CD14-positive monocyte (primary cell): ENCODE measurements at regions not wholly inside any gene's neighbourhood (a gene's known extent, or its start where the extent isn't known, plus 50 kb on each side); places are given as distances from the start of the nearest gene placed in this dataset.

Experiments
- DNase-seq, 3 donors: peaks; one replicate each; pipeline ENCODE4 v3.0.0-alpha.2; 2011 to 2022
- H2AFZ ChIP-seq: 2 replicates; pipeline ENCODE4 v1.6.0; 2012; ENCODE audit warnings: mild to moderate bottlenecking, low read depth, low read length, inconsistent platforms; ENCODE audit not compliant: insufficient read depth, poor library complexity, severe bottlenecking
- H3K27ac ChIP-seq, 2 donors: 1 replicate in 1 of 2; 2 replicates in 1 of 2; pipeline ENCODE4 v1.5.1; 2012 to 2013; ENCODE audit warnings: low read length in 2 of 2, control low read depth in 1 of 2, inconsistent platforms in 1 of 2, low read depth in 1 of 2, mild to moderate bottlenecking in 1 of 2
- H3K27me3 ChIP-seq, 2 donors: one replicate each; pipeline versions ENCODE4 v1.6.0 to v1.6.1; 2011 to 2013; ENCODE audit warnings: low read length in 2 of 2; ENCODE audit not compliant: control insufficient read depth in 2 of 2, insufficient read depth in 2 of 2
- H3K36me3 ChIP-seq, 2 donors: replicated peaks in 1 of 2; 1 replicate in 1 of 2; 2 replicates in 1 of 2; pipeline versions ENCODE4 v1.5.1 to v1.6.1; 2012 to 2013; ENCODE audit warnings: low read length in 2 of 2, control low read depth in 1 of 2, inconsistent platforms in 1 of 2, mild to moderate bottlenecking in 1 of 2; ENCODE audit not compliant: insufficient read depth in 2 of 2, control insufficient read depth in 1 of 2
- H3K4me1 ChIP-seq, 2 donors: 1 replicate in 1 of 2; 2 replicates in 1 of 2; pipeline versions ENCODE4 v1.5.1 to v1.6.1; 2012 to 2013; ENCODE audit warnings: low read length in 2 of 2, control low read depth in 1 of 2, inconsistent platforms in 1 of 2, mild to moderate bottlenecking in 1 of 2, moderate library complexity in 1 of 2; ENCODE audit not compliant: insufficient read depth in 2 of 2, control insufficient read depth in 1 of 2
- H3K4me2 ChIP-seq: replicated peaks from 2 replicates; pipeline ENCODE3; 2012; ENCODE audit warnings: low read length, moderate library complexity, mild to moderate bottlenecking; ENCODE audit not compliant: poor library complexity, severe bottlenecking; ENCODE audit errors: extremely low read depth
- H3K4me3 ChIP-seq, 3 experiments: fragments of 200-600 bp in 1 of 3; sonication (generic) in 1 of 3; replicated peaks in 1 of 3; 1 replicate in 2 of 3; 2 replicates in 1 of 3; pipeline ENCODE4 v1.5.1; 2011 to 2013; ENCODE audit warnings: low read length in 3 of 3, mild to moderate bottlenecking in 3 of 3, control low read depth in 2 of 3, low read depth in 2 of 3, inconsistent platforms in 1 of 3, moderate library complexity in 1 of 3
- H3K79me2 ChIP-seq: 2 replicates; pipeline ENCODE4 v1.6.0; 2012; ENCODE audit warnings: mild to moderate bottlenecking, control low read depth, inconsistent platforms, low read length, moderate library complexity; ENCODE audit not compliant: insufficient read depth
- H3K9ac ChIP-seq: 2 replicates; pipeline ENCODE4 v1.6.0; 2017; ENCODE audit warnings: low read length, mild to moderate bottlenecking; ENCODE audit not compliant: insufficient read depth, poor library complexity, severe bottlenecking
- H3K9me3 ChIP-seq, 2 donors: replicated peaks in 1 of 2; 1 replicate in 1 of 2; 2 replicates in 1 of 2; pipeline versions ENCODE4 v1.5.1 to v1.6.1; 2012 to 2013; ENCODE audit warnings: low read length in 2 of 2, control low read depth in 1 of 2; ENCODE audit not compliant: control insufficient read depth in 1 of 2, insufficient read depth in 1 of 2
- H4K20me1 ChIP-seq: 2 replicates; pipeline ENCODE4 v1.6.0; 2012; ENCODE audit warnings: mild to moderate bottlenecking, low read length, control low read depth, moderate library complexity; ENCODE audit not compliant: insufficient read depth
- H3K27ac Mint-ChIP-seq, 7 donors: one replicate each; pipeline ENCODE4 v1.8.0; 2020; ENCODE audit warnings: mild to moderate bottlenecking in 7 of 7, mixed read lengths in 7 of 7, moderate library complexity in 6 of 7, inconsistent platforms in 2 of 7
- H3K27me3 Mint-ChIP-seq, 3 donors: one replicate each; pipeline ENCODE4 v1.8.0; 2021 to 2022; ENCODE audit warnings: low read depth in 3 of 3, mild to moderate bottlenecking in 3 of 3, mixed read lengths in 3 of 3, moderate library complexity in 3 of 3, inconsistent platforms in 1 of 3
- H3K36me3 Mint-ChIP-seq, 2 donors: one replicate each; pipeline ENCODE4 v1.8.0; 2020; ENCODE audit warnings: mixed read lengths in 2 of 2, inconsistent platforms in 1 of 2, mild to moderate bottlenecking in 1 of 2
- H3K4me1 Mint-ChIP-seq: one replicate; pipeline ENCODE4 v1.8.0; 2020; ENCODE audit warnings: mild to moderate bottlenecking, mixed read lengths
- H3K4me3 Mint-ChIP-seq, 2 donors: one replicate each; pipeline ENCODE4 v1.8.0; 2020; ENCODE audit warnings: mild to moderate bottlenecking in 2 of 2, mixed read lengths in 2 of 2, moderate library complexity in 1 of 2
- H3K9me3 Mint-ChIP-seq, 7 donors: one replicate each; pipeline ENCODE4 v1.8.0; 2020 to 2022; ENCODE audit warnings: mixed read lengths in 7 of 7, mild to moderate bottlenecking in 6 of 7, moderate library complexity in 6 of 7, inconsistent platforms in 2 of 7
- CTCF ChIP-seq: fragments of 200-600 bp; IDR thresholded peaks from one replicate; pipeline ENCODE4 v1.8.0; 2022; ENCODE audit warnings: antibody characterized with exemption, mild to moderate bottlenecking
- WGBS: methylation state at CpG from one replicate; pipeline ENCODE4 v1.1.5; 2013; ENCODE audit warnings: missing lambda C conversion rate; ENCODE audit not compliant: insufficient coverage; 5-methylcytosine and 5-hydroxymethylcytosine counted together
- intact Hi-C, 2 donors: fragments of 100-400 bp; cut with micrococcal nuclease; formaldehyde crosslinking; loops; one replicate each; pipeline versions ENCODE4 v1.15.0 to v1.15.1; 2023

- H3K9me3 ChIP-seq: no peaks in the 10 kb centered on the region
- no peaks in the 10 kb centered on the region for H3K27me3 ChIP-seq
- H3K9ac ChIP-seq: no peak overlapping the region
- Mint-ChIP-seq H3K4me1 (no peaks in the 10 kb centered on the region), H3K27ac (no peak overlapping the region), H3K36me3 (no peaks in the 10 kb centered on the region), H3K27me3 (peaks cover 0 to 3% (median 2%) of the 10 kb centered on the region in 3 donors), H3K4me3 (no peak overlapping the region), H3K9me3 (peaks cover 0 to 4% (median 0%) of the 10 kb centered on the region in 7 donors)
- H4K20me1 ChIP-seq: no peaks in the 10 kb centered on the region
- no peak overlapping the region for H2AFZ ChIP-seq
- no peaks in the 10 kb centered on the region for H3K79me2 ChIP-seq
- no peak for TF ChIP-seq CTCF
- DNase-seq: no peak
- no peak overlapping the region for H3K4me2 ChIP-seq
- no peaks in the 10 kb centered on the region for H3K36me3 ChIP-seq
- WGBS: 80% methylated on average over 1 of the region's 1 CpG
- intact Hi-C loops: no loop called here
- H3K4me1 ChIP-seq: no peaks in the 10 kb centered on the region
- H3K27ac ChIP-seq: no peak overlapping the region
- no peak overlapping the region for H3K4me3 ChIP-seq
These were observed 185.5 kb downstream of the PHLDA1 start for GRCh38 chr12:75846102-75846501.

GRCh38 chr12:75844985-75845384, 186.6 kb downstream of the PHLDA1 start:
- H3K36me3 ChIP-seq: no peaks in the 10 kb centered on the region
- H3K4me3 ChIP-seq: no peak overlapping the region
- 100% methylated on average over 2 of the region's 6 CpGs for WGBS
- Mint-ChIP-seq H3K27me3 (peaks cover under 1 to 2% (median 2%) of the 10 kb centered on the region in 3 donors), H3K4me1 (no peaks in the 10 kb centered on the region), H3K9me3 (peaks cover 0 to 3% (median 1%) of the 10 kb centered on the region in 7 donors), H3K27ac (no peak overlapping the region), H3K4me3 (no peak overlapping the region), H3K36me3 (no peaks in the 10 kb centered on the region)
- no peaks in the 10 kb centered on the region for H3K4me1 ChIP-seq
- no peaks in the 10 kb centered on the region for H3K79me2 ChIP-seq
- no peak overlapping the region for H2AFZ ChIP-seq
- H3K4me2 ChIP-seq: no peak overlapping the region
- no peaks in the 10 kb centered on the region for H4K20me1 ChIP-seq
- H3K27me3 ChIP-seq: no peaks in the 10 kb centered on the region
- no peak for DNase-seq
- no peak overlapping the region for H3K9ac ChIP-seq
- H3K9me3 ChIP-seq: no peaks in the 10 kb centered on the region
- intact Hi-C loops: no loop called here
- no peak for TF ChIP-seq CTCF
- no peak overlapping the region for H3K27ac ChIP-seq
